WTC11 (cell line): ENCODE measurements at regions not wholly inside any gene's neighbourhood (a gene's known extent, or its start where the extent isn't known, plus 50 kb on each side); places are given as distances from the start of the nearest gene placed in this dataset.

ENCODE experiments used
- ATAC-seq: fragments of 200-7000 bp; cut with Tn5 transposase; 2 replicates; pipeline ENCODE4 v1.10.0; 2021; ENCODE audit warnings: mild to moderate bottlenecking, moderate library complexity
- CTCF ChIA-PET: fragments of 300-600 bp; sonication (Branson Sonifier 250); formaldehyde crosslinking; loops from one replicate; lab custom pipeline; 2021; ENCODE audit warnings: antibody characterized with exemption; lab: Charles Lee
- POLR2A ChIA-PET: fragments of 350-600 bp; sonication (Branson Sonifier 250); formaldehyde crosslinking; loops from one replicate; lab custom pipeline; 2021; ENCODE audit warnings: antibody characterized with exemption; lab: Charles Lee
- DNase-seq: peaks from one replicate; pipeline ENCODE4 v3.0.0; 2021; ENCODE audit warnings: low spot score
- H3K27ac Mint-ChIP-seq: 2 replicates; pipeline ENCODE4 v1.8.0; 2021; ENCODE audit warnings: mixed read lengths
- H3K27me3 Mint-ChIP-seq: 2 replicates; pipeline ENCODE4 v1.8.0; 2021; ENCODE audit warnings: low read depth, mild to moderate bottlenecking, moderate library complexity, mixed read lengths
- H3K36me3 Mint-ChIP-seq: 2 replicates; pipeline ENCODE4 v1.8.0; 2021; ENCODE audit warnings: mixed read lengths
- H3K4me1 Mint-ChIP-seq: 2 replicates; pipeline ENCODE4 v1.8.0; 2022; ENCODE audit warnings: mixed read lengths
- H3K4me3 Mint-ChIP-seq: 2 replicates; pipeline ENCODE4 v1.8.0; 2021; ENCODE audit warnings: mild to moderate bottlenecking, moderate library complexity, mixed read lengths
- H3K9me3 Mint-ChIP-seq: 2 replicates; pipeline ENCODE4 v1.8.0; 2021; ENCODE audit warnings: mixed read lengths
- ATF1 ChIP-seq: sonication (generic); formaldehyde crosslinking; IDR thresholded peaks from 2 replicates; pipeline ENCODE4 v1.8.1; 2023; ENCODE audit warnings: mild to moderate bottlenecking, moderate library complexity, missing genetic modification reagents
- CREB1 ChIP-seq: sonication (generic); formaldehyde crosslinking; IDR thresholded peaks from 2 replicates; pipeline ENCODE4 v1.8.0; 2023; ENCODE audit warnings: mild to moderate bottlenecking, missing genetic modification reagents
- ELF4 ChIP-seq: sonication (generic); formaldehyde crosslinking; IDR thresholded peaks from 2 replicates; pipeline ENCODE4 v1.8.1; 2022; ENCODE audit warnings: low read depth, mild to moderate bottlenecking, moderate library complexity, missing genetic modification reagents
- ETV6 ChIP-seq: sonication (generic); formaldehyde crosslinking; IDR thresholded peaks from 2 replicates; pipeline ENCODE4 v1.8.1; 2022; ENCODE audit warnings: mild to moderate bottlenecking, missing genetic modification reagents
- FOXJ3 ChIP-seq: sonication (generic); formaldehyde crosslinking; IDR thresholded peaks from 2 replicates; pipeline ENCODE4 v1.9.0; 2021; ENCODE audit warnings: missing genetic modification reagents, mild to moderate bottlenecking, borderline replicate concordance
- FOXK1 ChIP-seq: sonication (generic); formaldehyde crosslinking; IDR thresholded peaks from 2 replicates; pipeline ENCODE4 v1.8.0; 2022; ENCODE audit warnings: mild to moderate bottlenecking, moderate library complexity, missing genetic modification reagents
- GRHL2 ChIP-seq: fragments of 250-450 bp; sonication (Bioruptor Pico); IDR thresholded peaks from 2 replicates; pipeline ENCODE4 v1.8.0; 2022; ENCODE audit warnings: mild to moderate bottlenecking, moderate library complexity; ENCODE audit not compliant: insufficient replicate concordance, severe bottlenecking
- KAT7 ChIP-seq: sonication (generic); formaldehyde crosslinking; IDR thresholded peaks from 2 replicates; pipeline ENCODE4 v1.8.1; 2023; ENCODE audit warnings: missing genetic modification reagents, mild to moderate bottlenecking, borderline replicate concordance
- MYBL2 ChIP-seq: sonication (generic); formaldehyde crosslinking; IDR thresholded peaks from 2 replicates; pipeline ENCODE4 v1.8.1; 2023; ENCODE audit warnings: mild to moderate bottlenecking, moderate library complexity, missing genetic modification reagents
- PRRX2 ChIP-seq: fragments of 250-450 bp; sonication (Bioruptor Pico); IDR thresholded peaks from 2 replicates; pipeline ENCODE4 v1.8.0; 2021; ENCODE audit warnings: mild to moderate bottlenecking
- SMAD4 ChIP-seq: sonication (generic); formaldehyde crosslinking; IDR thresholded peaks from 2 replicates; pipeline ENCODE4 v1.8.0; 2022; ENCODE audit warnings: mild to moderate bottlenecking, missing genetic modification reagents
- SP1 ChIP-seq: sonication (generic); formaldehyde crosslinking; conservative IDR thresholded peaks from 2 replicates; pipeline ENCODE4 v1.8.1; 2022; ENCODE audit warnings: missing genetic modification reagents
- TCF7 ChIP-seq: sonication (generic); formaldehyde crosslinking; IDR thresholded peaks from 2 replicates; pipeline ENCODE4 v1.8.0; 2022; ENCODE audit warnings: mild to moderate bottlenecking, low read depth, missing genetic modification reagents, moderate library complexity
- TP53 ChIP-seq: sonication (generic); formaldehyde crosslinking; IDR thresholded peaks from 2 replicates; pipeline ENCODE4 v1.8.1; 2023; ENCODE audit warnings: mild to moderate bottlenecking, missing genetic modification reagents
- ZNF121 ChIP-seq: sonication (generic); formaldehyde crosslinking; IDR thresholded peaks from 2 replicates; pipeline ENCODE4 v1.8.0; 2023; ENCODE audit warnings: missing genetic modification reagents
- TF ChIP-seq, protein P1 (sequence below): sonication (generic); formaldehyde crosslinking; IDR thresholded peaks from 2 replicates; pipeline ENCODE4 v1.8.1; 2022; ENCODE audit warnings: mild to moderate bottlenecking, missing genetic modification reagents, moderate library complexity, borderline replicate concordance
- TF ChIP-seq, protein P2 (sequence below): sonication (generic); formaldehyde crosslinking; IDR thresholded peaks from 2 replicates; pipeline ENCODE4 v1.8.0; 2022; ENCODE audit warnings: missing genetic modification reagents
- TF ChIP-seq, protein P3 (sequence below): fragments of 250-450 bp; sonication (Bioruptor Pico); conservative IDR thresholded peaks from 2 replicates; pipeline ENCODE4 v1.9.0; 2021; ENCODE audit warnings: mild to moderate bottlenecking
- TF ChIP-seq, protein P4 (sequence below): sonication (generic); formaldehyde crosslinking; conservative IDR thresholded peaks from 2 replicates; pipeline ENCODE4 v1.8.1; 2023; ENCODE audit warnings: mild to moderate bottlenecking, low read depth, missing genetic modification reagents, moderate library complexity
- TF ChIP-seq, protein P5 (sequence below): fragments of 250-450 bp; sonication (Bioruptor Pico); IDR thresholded peaks from 2 replicates; pipeline ENCODE4 v1.9.0; 2021; ENCODE audit warnings: moderate library complexity, mild to moderate bottlenecking, inconsistent platforms, borderline replicate concordance

DNA sequence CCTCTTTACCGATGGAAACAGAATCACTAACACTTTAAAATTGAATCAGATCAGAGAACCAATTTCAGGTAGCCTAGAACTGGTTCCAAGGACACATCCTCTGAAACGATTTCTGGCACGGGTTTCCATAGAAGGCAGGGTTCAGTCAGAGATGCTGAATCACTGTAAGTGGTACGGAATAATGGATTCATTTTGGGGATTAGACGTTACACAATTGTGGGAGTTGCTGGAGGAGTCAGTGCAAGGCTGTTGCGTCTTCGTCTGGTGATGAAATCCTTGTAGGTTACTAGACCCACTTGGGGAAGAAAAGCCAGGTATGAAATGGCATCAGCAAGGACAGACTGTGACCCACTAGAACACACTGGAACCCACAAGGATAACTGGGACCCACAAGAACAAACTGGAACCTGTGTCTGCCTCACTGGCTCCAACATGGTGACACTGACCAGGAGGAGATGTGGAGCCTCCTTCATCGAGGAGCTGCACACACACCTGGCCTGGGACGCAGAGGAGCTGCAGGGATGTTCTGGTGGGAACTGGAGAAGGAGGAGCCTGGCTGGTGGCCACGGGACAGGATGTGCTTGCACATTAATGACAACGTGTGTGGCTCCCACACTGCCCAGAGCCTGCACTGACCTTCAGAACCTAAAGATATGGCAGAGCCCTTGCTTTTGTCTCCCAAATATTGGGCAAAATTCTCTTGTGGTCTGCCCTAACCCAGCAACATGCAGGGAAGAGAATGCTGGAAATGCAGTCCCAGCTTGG, 105.1 kb downstream of the TRAPPC11 start:
- DNase-seq (no peak), ATAC-seq (no peak)
- CTCF ChIA-PET = no interaction called here
- Mint-ChIP-seq H3K9me3 (no peaks in the 10 kb centered on the region), H3K27ac (no peak overlapping the region), H3K27me3 (no peaks in the 10 kb centered on the region; the same call in 1 of the 2 replicates), H3K36me3 (no peaks in the 10 kb centered on the region), H3K4me1 (peaks cover 7% of the 10 kb centered on the region), H3K4me3 (no peak overlapping the region)
- POLR2A ChIA-PET = interaction anchor here (0.6 kb wide), 1 partner anchor 16 kb away, joined by 3 read pairs; no protein-coding TSS in a partner anchor
- TF ChIP-seq FOXJ3 (CRISPR knock-in tag) (no peak), FOXK1 (no peak), ZNF121 (CRISPR knock-in tag) (no peak), MYBL2 (CRISPR knock-in tag) (no peak), SP1 (no peak), KAT7 (CRISPR knock-in tag) (no peak), ETV6 (CRISPR knock-in tag) (no peak), TCF7 (CRISPR knock-in tag) (no peak)
- TF ChIP-seq, protein P1, sequence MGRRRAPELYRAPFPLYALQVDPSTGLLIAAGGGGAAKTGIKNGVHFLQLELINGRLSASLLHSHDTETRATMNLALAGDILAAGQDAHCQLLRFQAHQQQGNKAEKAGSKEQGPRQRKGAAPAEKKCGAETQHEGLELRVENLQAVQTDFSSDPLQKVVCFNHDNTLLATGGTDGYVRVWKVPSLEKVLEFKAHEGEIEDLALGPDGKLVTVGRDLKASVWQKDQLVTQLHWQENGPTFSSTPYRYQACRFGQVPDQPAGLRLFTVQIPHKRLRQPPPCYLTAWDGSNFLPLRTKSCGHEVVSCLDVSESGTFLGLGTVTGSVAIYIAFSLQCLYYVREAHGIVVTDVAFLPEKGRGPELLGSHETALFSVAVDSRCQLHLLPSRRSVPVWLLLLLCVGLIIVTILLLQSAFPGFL (CRISPR knock-in tag) = no peak
- TF ChIP-seq, protein P2, sequence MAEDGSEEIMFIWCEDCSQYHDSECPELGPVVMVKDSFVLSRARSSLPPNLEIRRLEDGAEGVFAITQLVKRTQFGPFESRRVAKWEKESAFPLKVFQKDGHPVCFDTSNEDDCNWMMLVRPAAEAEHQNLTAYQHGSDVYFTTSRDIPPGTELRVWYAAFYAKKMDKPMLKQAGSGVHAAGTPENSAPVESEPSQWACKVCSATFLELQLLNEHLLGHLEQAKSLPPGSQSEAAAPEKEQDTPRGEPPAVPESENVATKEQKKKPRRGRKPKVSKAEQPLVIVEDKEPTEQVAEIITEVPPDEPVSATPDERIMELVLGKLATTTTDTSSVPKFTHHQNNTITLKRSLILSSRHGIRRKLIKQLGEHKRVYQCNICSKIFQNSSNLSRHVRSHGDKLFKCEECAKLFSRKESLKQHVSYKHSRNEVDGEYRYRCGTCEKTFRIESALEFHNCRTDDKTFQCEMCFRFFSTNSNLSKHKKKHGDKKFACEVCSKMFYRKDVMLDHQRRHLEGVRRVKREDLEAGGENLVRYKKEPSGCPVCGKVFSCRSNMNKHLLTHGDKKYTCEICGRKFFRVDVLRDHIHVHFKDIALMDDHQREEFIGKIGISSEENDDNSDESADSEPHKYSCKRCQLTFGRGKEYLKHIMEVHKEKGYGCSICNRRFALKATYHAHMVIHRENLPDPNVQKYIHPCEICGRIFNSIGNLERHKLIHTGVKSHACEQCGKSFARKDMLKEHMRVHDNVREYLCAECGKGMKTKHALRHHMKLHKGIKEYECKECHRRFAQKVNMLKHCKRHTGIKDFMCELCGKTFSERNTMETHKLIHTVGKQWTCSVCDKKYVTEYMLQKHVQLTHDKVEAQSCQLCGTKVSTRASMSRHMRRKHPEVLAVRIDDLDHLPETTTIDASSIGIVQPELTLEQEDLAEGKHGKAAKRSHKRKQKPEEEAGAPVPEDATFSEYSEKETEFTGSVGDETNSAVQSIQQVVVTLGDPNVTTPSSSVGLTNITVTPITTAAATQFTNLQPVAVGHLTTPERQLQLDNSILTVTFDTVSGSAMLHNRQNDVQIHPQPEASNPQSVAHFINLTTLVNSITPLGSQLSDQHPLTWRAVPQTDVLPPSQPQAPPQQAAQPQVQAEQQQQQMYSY (CRISPR knock-in tag) = no peak
- TF ChIP-seq, all 79 proteins: peak for 0

DNA sequence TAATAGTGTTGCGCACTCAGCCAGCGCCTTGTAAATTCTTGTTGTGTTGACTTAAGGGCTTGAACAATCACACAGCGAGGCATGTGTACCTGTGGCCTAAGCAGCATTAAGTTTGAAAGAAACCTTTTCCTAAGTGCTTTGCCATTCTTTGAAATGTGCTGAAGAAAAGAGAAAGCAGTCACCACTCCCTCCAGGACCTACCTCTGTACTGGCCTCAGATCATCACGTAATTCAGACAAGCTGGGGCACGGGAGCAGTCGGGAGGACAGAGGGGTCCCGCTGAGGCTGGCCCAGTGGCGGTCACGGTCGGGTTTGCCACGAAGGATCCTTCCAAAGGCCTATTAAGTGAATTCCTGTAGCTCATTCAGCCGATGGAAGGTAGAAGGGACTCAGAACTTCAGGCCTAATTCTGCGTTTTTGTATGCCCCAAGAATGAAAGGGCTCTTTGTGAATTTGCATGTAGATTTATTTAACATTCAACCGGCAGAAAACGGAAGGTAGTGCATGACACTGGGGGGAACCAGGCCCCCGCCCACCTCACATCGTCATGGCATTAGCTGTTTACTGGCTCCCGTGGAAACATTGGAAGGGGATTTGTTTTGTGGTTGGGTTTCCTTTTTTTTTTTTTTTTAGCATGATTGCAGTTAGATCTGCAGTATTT, 106.3 kb downstream of the TRAPPC11 start:
- Mint-ChIP-seq H3K36me3 (no peaks in the 10 kb centered on the region), H3K27ac (no peak overlapping the region), H3K4me1 (peaks cover 9% of the 10 kb centered on the region), H3K4me3 (no peak overlapping the region), H3K27me3 (no peaks in the 10 kb centered on the region; the same call in 1 of the 2 replicates), H3K9me3 (no peaks in the 10 kb centered on the region)
- ChIA-PET CTCF (interaction anchor here (0.6 kb wide), 1 partner anchor 1014 kb away, joined by 3 read pairs; no protein-coding TSS in a partner anchor), POLR2A (no interaction called here)
- ATAC-seq = peak; percentile 46; the same call in 1 of the 2 replicates
- no peak for DNase-seq
- TF ChIP-seq, protein P3, sequence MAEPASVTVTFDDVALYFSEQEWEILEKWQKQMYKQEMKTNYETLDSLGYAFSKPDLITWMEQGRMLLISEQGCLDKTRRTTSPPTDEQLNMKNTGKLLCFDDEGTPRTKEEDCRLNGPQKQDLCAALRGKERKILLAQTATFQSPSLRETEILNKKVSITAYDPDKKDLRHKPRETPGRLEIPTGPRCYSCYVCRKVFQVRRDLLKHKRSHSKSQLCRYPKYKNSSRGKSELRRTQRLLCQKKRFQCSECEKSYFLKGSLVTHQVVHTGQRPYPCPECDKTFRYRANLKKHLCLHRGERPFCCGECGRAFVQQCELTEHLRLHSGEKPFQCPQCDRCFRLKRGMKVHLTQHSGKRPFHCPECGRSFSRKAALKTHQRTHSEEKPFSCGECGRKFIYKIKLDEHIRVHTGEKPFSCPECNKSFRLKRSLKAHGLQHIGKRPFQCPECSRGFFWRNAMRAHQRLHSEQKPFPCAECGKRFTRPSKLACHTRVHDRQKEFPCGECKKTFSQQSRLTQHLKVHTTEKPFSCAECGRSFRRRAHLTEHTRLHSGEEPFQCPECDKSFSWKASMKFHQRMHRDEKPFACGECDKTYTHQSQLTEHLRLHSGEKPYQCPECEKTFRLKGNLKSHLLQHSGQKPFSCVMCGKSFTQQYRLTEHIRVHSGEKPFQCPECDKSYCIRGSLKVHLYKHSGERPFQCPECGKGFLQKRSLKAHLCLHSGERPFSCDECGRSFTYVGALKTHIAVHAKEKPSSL = no peak
- TF ChIP-seq SMAD4 (CRISPR knock-in tag) = no peak
- TF ChIP-seq, protein P4, sequence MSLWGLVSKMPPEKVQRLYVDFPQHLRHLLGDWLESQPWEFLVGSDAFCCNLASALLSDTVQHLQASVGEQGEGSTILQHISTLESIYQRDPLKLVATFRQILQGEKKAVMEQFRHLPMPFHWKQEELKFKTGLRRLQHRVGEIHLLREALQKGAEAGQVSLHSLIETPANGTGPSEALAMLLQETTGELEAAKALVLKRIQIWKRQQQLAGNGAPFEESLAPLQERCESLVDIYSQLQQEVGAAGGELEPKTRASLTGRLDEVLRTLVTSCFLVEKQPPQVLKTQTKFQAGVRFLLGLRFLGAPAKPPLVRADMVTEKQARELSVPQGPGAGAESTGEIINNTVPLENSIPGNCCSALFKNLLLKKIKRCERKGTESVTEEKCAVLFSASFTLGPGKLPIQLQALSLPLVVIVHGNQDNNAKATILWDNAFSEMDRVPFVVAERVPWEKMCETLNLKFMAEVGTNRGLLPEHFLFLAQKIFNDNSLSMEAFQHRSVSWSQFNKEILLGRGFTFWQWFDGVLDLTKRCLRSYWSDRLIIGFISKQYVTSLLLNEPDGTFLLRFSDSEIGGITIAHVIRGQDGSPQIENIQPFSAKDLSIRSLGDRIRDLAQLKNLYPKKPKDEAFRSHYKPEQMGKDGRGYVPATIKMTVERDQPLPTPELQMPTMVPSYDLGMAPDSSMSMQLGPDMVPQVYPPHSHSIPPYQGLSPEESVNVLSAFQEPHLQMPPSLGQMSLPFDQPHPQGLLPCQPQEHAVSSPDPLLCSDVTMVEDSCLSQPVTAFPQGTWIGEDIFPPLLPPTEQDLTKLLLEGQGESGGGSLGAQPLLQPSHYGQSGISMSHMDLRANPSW = no peak
- TF ChIP-seq ETV6 (CRISPR knock-in tag) = no peak
- no peak for TF ChIP-seq CREB1 (CRISPR knock-in tag)
- no peak for TF ChIP-seq ATF1
- no peak for TF ChIP-seq ELF4
- TF ChIP-seq, protein P5, sequence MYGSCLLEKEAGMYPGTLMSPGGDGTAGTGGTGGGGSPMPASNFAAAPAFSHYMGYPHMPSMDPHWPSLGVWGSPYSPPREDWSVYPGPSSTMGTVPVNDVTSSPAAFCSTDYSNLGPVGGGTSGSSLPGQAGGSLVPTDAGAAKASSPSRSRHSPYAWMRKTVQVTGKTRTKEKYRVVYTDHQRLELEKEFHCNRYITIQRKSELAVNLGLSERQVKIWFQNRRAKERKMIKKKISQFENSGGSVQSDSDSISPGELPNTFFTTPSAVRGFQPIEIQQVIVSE (CRISPR knock-in tag) = no peak
- no peak for TF ChIP-seq TP53 (CRISPR knock-in tag)
- no peak for TF ChIP-seq PRRX2
- no peak for TF ChIP-seq GRHL2 (CRISPR knock-in tag)
